HFFc6 (cell line): ENCODE measurements at regions not wholly inside any gene's neighbourhood (a gene's known extent, or its start where the extent isn't known, plus 50 kb on each side); places are given as distances from the start of the nearest gene placed in this dataset.

Experiments
- DNase-seq: peaks from one replicate; pipeline ENCODE4 v3.0.0-alpha.2; 2018
- H3K27ac Mint-ChIP-seq: 2 replicates; pipeline ENCODE4 v1.8.0; 2020; ENCODE audit warnings: mild to moderate bottlenecking, mixed read lengths
- H3K27me3 Mint-ChIP-seq: 2 replicates; pipeline ENCODE4 v1.8.0; 2021; ENCODE audit warnings: mild to moderate bottlenecking, moderate library complexity, mixed read lengths; ENCODE audit not compliant: insufficient read depth
- H3K36me3 Mint-ChIP-seq: 2 replicates; pipeline ENCODE4 v1.8.0; 2021; ENCODE audit warnings: low read depth, mixed read lengths
- H3K4me1 Mint-ChIP-seq: 2 replicates; pipeline ENCODE4 v1.8.0; 2020; ENCODE audit warnings: low read depth, mixed read lengths
- H3K4me3 Mint-ChIP-seq: 2 replicates; pipeline ENCODE4 v1.8.0; 2020; ENCODE audit warnings: mild to moderate bottlenecking, moderate library complexity, mixed read lengths
- H3K9me3 Mint-ChIP-seq: 2 replicates; pipeline ENCODE4 v1.8.0; 2020; ENCODE audit warnings: mild to moderate bottlenecking, mixed read lengths
- CTCF ChIP-seq: fragments of 200-600 bp; sonication (generic); IDR thresholded peaks from 2 replicates; pipeline ENCODE4 v1.5.0; 2021; ENCODE audit warnings: antibody characterized with exemption, mild to moderate bottlenecking

- DNase-seq = no peak
- TF ChIP-seq CTCF = no peak
- Mint-ChIP-seq H3K27ac (no peak overlapping the region), H3K36me3 (no peaks in the 10 kb centered on the region), H3K4me1 (0 out of 2 replicates have a peak, but pooled peaks cover under 1% of the 10 kb centered on the region), H3K27me3 (no peaks in the 10 kb centered on the region), H3K4me3 (no peak overlapping the region), H3K9me3 (no peaks in the 10 kb centered on the region)
These were observed 171.1 kb downstream of the CRYBB2 start for GRCh38 chr22:25390297-25391240.

- Mint-ChIP-seq H3K27me3 (no peaks in the 10 kb centered on the region), H3K4me1 (0 out of 2 replicates have a peak, but pooled peaks cover 11% of the 10 kb centered on the region), H3K27ac (no peak overlapping the region), H3K9me3 (no peaks in the 10 kb centered on the region), H3K36me3 (no peaks in the 10 kb centered on the region), H3K4me3 (no peak overlapping the region)
- no peak for TF ChIP-seq CTCF
- DNase-seq = no peak
These were observed 171.9 kb upstream of the GRK3 start for GRCh38 chr22:25392584-25392983.

GRCh38 chr22:25393121-25393805, 171.2 kb upstream of the GRK3 start:
- TF ChIP-seq CTCF = no peak
- Mint-ChIP-seq H3K9me3 (no peaks in the 10 kb centered on the region), H3K27me3 (no peaks in the 10 kb centered on the region), H3K36me3 (no peaks in the 10 kb centered on the region), H3K4me1 (0 out of 2 replicates have a peak, but pooled peaks cover 13% of the 10 kb centered on the region), H3K4me3 (no peak overlapping the region), H3K27ac (no peak overlapping the region)
- no peak for DNase-seq

- H3K27me3 Mint-ChIP-seq = no peaks in the 10 kb centered on the region
- peaks cover 14% of the 10 kb centered on the region for H3K4me1 Mint-ChIP-seq
- H3K36me3 Mint-ChIP-seq = no peaks in the 10 kb centered on the region
- H3K4me3 Mint-ChIP-seq = no peak overlapping the region
- no peak for DNase-seq
- no peaks in the 10 kb centered on the region for H3K9me3 Mint-ChIP-seq
- TF ChIP-seq CTCF = no peak
- H3K27ac Mint-ChIP-seq = no peak overlapping the region
These were observed 169.0 kb upstream of the GRK3 start for GRCh38 chr22:25395468-25395867.

GRCh38 chr22:25395915-25396314, 168.6 kb upstream of the GRK3 start:
- H3K36me3 Mint-ChIP-seq = no peaks in the 10 kb centered on the region
- H3K27me3 Mint-ChIP-seq = no peaks in the 10 kb centered on the region
- no peak overlapping the region for H3K27ac Mint-ChIP-seq
- no peak overlapping the region for H3K4me3 Mint-ChIP-seq
- peaks cover 19% of the 10 kb centered on the region for H3K4me1 Mint-ChIP-seq
- TF ChIP-seq CTCF = no peak
- DNase-seq = no peak
- H3K9me3 Mint-ChIP-seq = no peaks in the 10 kb centered on the region
